RWPE1 (cell line): ENCODE measurements at regions not wholly inside any gene's neighbourhood (a gene's known extent, or its start where the extent isn't known, plus 50 kb on each side); places are given as distances from the start of the nearest gene placed in this dataset.

Experiments used
- CTCF ChIA-PET: fragments of 350-600 bp; sonication (Branson Sonifier 250); formaldehyde crosslinking; extraction: SDS; loops from one replicate; lab custom pipeline; 2021; lab: Yijun Ruan, JAX
- POLR2A ChIA-PET: fragments of 400-600 bp; formaldehyde crosslinking; extraction: SDS; loops from one replicate; lab custom pipeline; 2020; ENCODE audit warnings: antibody characterized with exemption; ENCODE audit not compliant: low non-redundant PET; lab: Yijun Ruan, JAX
- DNase-seq: peaks from one replicate; pipeline ENCODE4 v3.0.0; 2012; ENCODE audit warnings: low spot score
- H3K27ac ChIP-seq: fragments of 450-650 bp; 2 replicates; pipeline ENCODE4 v1.5.1; 2017
- CTCF ChIP-seq: fragments of 450-650 bp; conservative IDR thresholded peaks from 2 replicates; pipeline ENCODE4 v1.5.1; 2017; ENCODE audit warnings: low read depth, mild to moderate bottlenecking

DNA sequence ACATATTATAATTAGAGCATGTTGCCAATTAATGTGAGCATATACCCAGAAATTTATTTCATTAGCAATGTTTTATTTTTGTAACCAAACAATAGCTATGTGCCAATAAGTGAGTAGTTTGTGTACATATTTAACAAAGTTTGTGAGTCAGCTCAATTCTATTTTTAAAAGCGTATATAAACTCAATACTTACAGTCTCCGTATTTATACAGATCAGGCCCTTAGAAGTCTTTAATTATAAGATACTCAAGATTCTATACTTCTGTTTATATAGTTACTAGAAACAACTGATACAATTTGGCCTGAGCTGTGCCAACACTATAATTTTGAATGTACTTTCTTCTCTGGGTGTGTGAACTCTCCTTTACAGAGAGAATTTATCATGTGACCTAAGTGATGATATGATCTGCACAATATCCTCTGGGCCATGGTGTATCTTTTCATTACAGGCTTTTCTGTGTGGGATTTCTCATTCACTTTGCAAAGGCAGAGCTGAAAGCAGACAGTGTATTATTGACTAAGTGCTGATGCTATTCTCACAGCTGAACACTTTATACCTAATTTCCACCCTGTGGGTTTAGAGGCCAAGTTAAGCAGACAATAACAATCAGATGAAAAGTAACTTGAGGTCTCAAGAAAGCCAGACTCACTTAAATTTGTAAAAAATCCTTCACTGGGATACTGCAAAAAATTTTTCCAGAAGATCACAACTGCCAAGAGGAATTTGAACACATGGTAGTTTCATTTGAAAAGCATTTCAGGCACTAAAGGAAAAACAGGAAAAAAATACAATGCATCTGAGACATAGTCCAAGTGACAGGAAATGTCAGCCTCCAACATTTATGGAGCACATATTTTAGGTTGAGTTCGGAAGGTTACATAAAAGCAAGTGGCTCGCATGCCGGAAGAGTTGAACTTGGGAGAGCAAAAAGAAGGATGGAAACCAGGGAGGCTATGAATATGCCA, 277.9 kb upstream of the SEMA6D start:
- POLR2A ChIA-PET, result no interaction called here
- CTCF ChIA-PET, result no interaction called here
- no peak for DNase-seq
- H3K27ac ChIP-seq, result no peak overlapping the region
- no peak for TF ChIP-seq CTCF

- TF ChIP-seq CTCF, result no peak
- ChIA-PET CTCF (no interaction called here), POLR2A (no interaction called here)
- H3K27ac ChIP-seq, result no peak overlapping the region
- DNase-seq, result no peak
These were observed 274.9 kb upstream of the SEMA6D start for GRCh38 chr15:47442371-47442770.

- CTCF ChIA-PET, result interaction anchor here (0.6 kb wide), 1 partner anchor 9 kb away, joined by 8 read pairs; no protein-coding TSS in a partner anchor
- POLR2A ChIA-PET, result no interaction called here
- H3K27ac ChIP-seq, result no peak overlapping the region
- no peak for TF ChIP-seq CTCF
- peak; percentile 54 for DNase-seq
These were observed 273.5 kb upstream of the SEMA6D start for GRCh38 chr15:47443839-47444238.

- no peak for DNase-seq
- H3K27ac ChIP-seq, result no peak overlapping the region
- TF ChIP-seq CTCF, result no peak
- ChIA-PET CTCF (no interaction called here), POLR2A (no interaction called here)
These were observed 271.4 kb upstream of the SEMA6D start for GRCh38 chr15:47445723-47446392.

DNA sequence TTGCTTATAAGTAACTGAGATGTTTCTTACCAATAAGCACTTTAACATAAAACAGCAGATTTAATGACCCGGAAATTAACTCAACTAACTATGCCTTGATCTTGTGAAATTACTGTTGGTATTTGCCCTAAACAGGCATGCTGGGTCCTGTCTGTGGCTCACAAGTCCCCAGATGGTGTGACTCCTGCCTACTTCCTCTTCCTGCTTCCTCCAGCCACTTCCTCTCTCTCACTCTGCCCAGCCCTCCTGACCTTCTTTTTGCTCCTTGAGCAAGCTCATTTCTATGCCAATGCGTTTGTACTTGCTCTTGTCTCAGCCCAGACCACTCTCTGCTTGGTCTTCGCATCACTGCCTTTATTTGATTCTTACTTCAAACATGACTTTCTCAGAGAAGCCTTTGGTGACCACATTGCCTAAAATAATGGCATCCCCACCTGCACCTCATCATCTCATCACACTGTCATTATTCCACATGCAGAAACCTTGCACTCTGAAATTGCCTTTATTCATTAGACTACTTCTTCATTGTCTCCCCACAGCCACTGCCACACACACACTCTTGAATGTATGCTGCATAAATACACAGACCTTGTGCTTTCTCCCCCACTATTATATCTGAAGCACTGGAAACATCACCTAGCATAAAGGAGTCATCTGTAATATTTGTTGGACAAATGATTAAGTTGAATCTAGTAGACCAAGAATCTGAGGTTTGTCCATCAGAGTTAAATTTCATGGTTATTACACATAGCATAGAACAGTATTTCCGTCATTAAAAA, 256.3 kb upstream of the SEMA6D start:
- peak; percentile 21 for DNase-seq
- POLR2A ChIA-PET, result no interaction called here
- TF ChIP-seq CTCF, result no peak
- CTCF ChIA-PET, result interaction anchor here (0.6 kb wide), 1 partner anchor 266 kb away, joined by 3 read pairs; no protein-coding TSS in a partner anchor
- peak overlapping the region; percentile 45; the same call in 1 of the 2 replicates for H3K27ac ChIP-seq
